ENCODE measurements at regions not wholly inside any gene's neighbourhood (a gene's known extent, or its start where the extent isn't known, plus 50 kb on each side); places are given as distances from the start of the nearest gene placed in this dataset.

DNA sequence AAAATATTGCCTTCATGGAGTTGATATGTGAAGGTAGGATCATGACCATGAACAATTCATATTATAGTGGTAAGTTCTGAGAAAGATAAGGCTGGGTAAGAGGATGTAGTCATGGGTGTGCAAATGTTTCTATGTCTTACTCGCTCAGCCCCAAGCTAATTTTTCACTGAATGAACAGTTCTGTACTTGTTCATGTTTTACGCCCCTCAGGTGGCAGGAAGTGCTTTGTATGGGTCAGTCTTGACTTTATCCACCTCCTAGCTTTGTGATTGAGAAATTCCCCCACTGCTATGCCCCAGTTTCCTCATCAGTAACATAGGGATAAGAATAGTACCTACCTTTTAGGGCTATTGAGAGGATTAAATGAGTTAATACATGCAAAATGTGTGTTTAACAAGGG lies 148.2 kb upstream of the KCNG1 start:
- no peak for TF ChIP-seq POLR2A (IDR thresholded peaks at IDR 0.05)
- TF ChIP-seq, protein P1, sequence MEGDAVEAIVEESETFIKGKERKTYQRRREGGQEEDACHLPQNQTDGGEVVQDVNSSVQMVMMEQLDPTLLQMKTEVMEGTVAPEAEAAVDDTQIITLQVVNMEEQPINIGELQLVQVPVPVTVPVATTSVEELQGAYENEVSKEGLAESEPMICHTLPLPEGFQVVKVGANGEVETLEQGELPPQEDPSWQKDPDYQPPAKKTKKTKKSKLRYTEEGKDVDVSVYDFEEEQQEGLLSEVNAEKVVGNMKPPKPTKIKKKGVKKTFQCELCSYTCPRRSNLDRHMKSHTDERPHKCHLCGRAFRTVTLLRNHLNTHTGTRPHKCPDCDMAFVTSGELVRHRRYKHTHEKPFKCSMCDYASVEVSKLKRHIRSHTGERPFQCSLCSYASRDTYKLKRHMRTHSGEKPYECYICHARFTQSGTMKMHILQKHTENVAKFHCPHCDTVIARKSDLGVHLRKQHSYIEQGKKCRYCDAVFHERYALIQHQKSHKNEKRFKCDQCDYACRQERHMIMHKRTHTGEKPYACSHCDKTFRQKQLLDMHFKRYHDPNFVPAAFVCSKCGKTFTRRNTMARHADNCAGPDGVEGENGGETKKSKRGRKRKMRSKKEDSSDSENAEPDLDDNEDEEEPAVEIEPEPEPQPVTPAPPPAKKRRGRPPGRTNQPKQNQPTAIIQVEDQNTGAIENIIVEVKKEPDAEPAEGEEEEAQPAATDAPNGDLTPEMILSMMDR (IDR thresholded peaks at IDR 0.05), result no peak
- TF ChIP-seq EP300 (IDR thresholded peaks at IDR 0.05), result no peak
